Kasumi-1 (cell line): ENCODE measurements at regions not wholly inside any gene's neighbourhood (a gene's known extent, or its start where the extent isn't known, plus 50 kb on each side); places are given as distances from the start of the nearest gene placed in this dataset.

Source experiments
- DNase-seq, 2 experiments: peaks; one replicate each; lab custom pipeline; 2025; lab: John Stamatoyannopoulos, UW

- DNase-seq, result no peak
Measured at GRCh38 chr10:129394518-129395328, 72.3 kb upstream of the MGMT start.

GRCh38 chr10:129396021-129396722 lies 70.9 kb upstream of the MGMT start:
- no peak for DNase-seq

GRCh38 chr10:129397198-129397974 lies 69.7 kb upstream of the MGMT start:
- no peak for DNase-seq

GRCh38 chr10:129398711-129399141 lies 68.3 kb upstream of the MGMT start:
- no peak for DNase-seq

GRCh38 chr10:129400426-129400825 lies 66.6 kb upstream of the MGMT start:
- no peak for DNase-seq

- DNase-seq, result no peak
Measured at GRCh38 chr10:129402459-129402858, 64.6 kb upstream of the MGMT start.

- no peak for DNase-seq
Measured at GRCh38 chr10:129404091-129404490, 63.0 kb upstream of the MGMT start.

GRCh38 chr10:129405389-129405788 lies 61.7 kb upstream of the MGMT start:
- DNase-seq, result no peak

- no peak for DNase-seq
Measured at GRCh38 chr10:129410688-129411392, 56.2 kb upstream of the MGMT start.

GRCh38 chr10:129411393-129411705 lies 55.7 kb upstream of the MGMT start:
- no peak for DNase-seq

- no peak for DNase-seq
Measured at GRCh38 chr10:129411772-129412171, 55.3 kb upstream of the MGMT start.

- no peak for DNase-seq
Measured at GRCh38 chr10:129413024-129413423, 54.0 kb upstream of the MGMT start.

GRCh38 chr10:129415215-129416140 lies 51.6 kb upstream of the MGMT start:
- no peak for DNase-seq

- no peak for DNase-seq
Measured at GRCh38 chr10:129416155-129416554, 50.9 kb upstream of the MGMT start.

GRCh38 chr10:129416956-129417765 lies 49.9 kb upstream of the MGMT start:
- no peak for DNase-seq
